H9 (cell line): ENCODE measurements at regions not wholly inside any gene's neighbourhood (a gene's known extent, or its start where the extent isn't known, plus 50 kb on each side); places are given as distances from the start of the nearest gene placed in this dataset.

Experiments
- DNase-seq: peaks from one replicate; pipeline ENCODE4 v3.0.0-alpha.2; 2017
- H2AFZ ChIP-seq: one replicate; pipeline ENCODE4 v1.6.1; 2013; ENCODE audit warnings: mild to moderate bottlenecking, low read length, control low read depth, moderate library complexity
- H2AK5ac ChIP-seq: 2 replicates; pipeline ENCODE4 v1.6.1; 2013; ENCODE audit warnings: low read length, control low read depth, mixed read lengths; ENCODE audit not compliant: insufficient read length
- H2BK120ac ChIP-seq: one replicate; pipeline ENCODE4 v1.6.1; 2013; ENCODE audit warnings: low read depth, mild to moderate bottlenecking, low read length, control low read depth, inconsistent platforms; ENCODE audit not compliant: poor library complexity, severe bottlenecking
- H2BK12ac ChIP-seq: 2 replicates; pipeline ENCODE4 v1.6.1; 2013; ENCODE audit warnings: low read length, control low read depth, mixed read lengths, low read depth; ENCODE audit not compliant: insufficient read length
- H2BK15ac ChIP-seq: 2 replicates; pipeline ENCODE4 v1.6.1; 2013; ENCODE audit warnings: low read depth, low read length, control low read depth
- H2BK20ac ChIP-seq: one replicate; pipeline ENCODE4 v1.6.1; 2013; ENCODE audit warnings: low read depth, mild to moderate bottlenecking, low read length, control low read depth, inconsistent platforms; ENCODE audit not compliant: poor library complexity, severe bottlenecking
- H2BK5ac ChIP-seq: 2 replicates; pipeline ENCODE4 v1.6.1; 2013; ENCODE audit warnings: low read length, control low read depth, mixed read lengths; ENCODE audit not compliant: insufficient read length
- H3K14ac ChIP-seq: 2 replicates; pipeline ENCODE4 v1.6.1; 2013; ENCODE audit warnings: low read length, control low read depth; ENCODE audit not compliant: insufficient read depth
- H3K18ac ChIP-seq: 2 replicates; pipeline ENCODE4 v1.6.1; 2013; ENCODE audit warnings: low read depth, mild to moderate bottlenecking, mixed read lengths, low read length, control low read depth; ENCODE audit not compliant: insufficient read length
- H3K23ac ChIP-seq: 2 replicates; pipeline ENCODE4 v1.6.1; 2013; ENCODE audit warnings: low read length, control low read depth, mixed read lengths, low read depth; ENCODE audit not compliant: insufficient read length
- H3K23me2 ChIP-seq: 2 replicates; pipeline ENCODE4 v1.6.1; 2013; ENCODE audit warnings: low read depth, mild to moderate bottlenecking, mixed read lengths, low read length, control low read depth; ENCODE audit not compliant: insufficient read length, poor library complexity, severe bottlenecking
- H3K27ac ChIP-seq: 2 replicates; pipeline ENCODE4 v1.5.1; 2013; ENCODE audit warnings: low read length, control low read depth, mixed read lengths, low read depth; ENCODE audit not compliant: insufficient read length
- H3K27me3 ChIP-seq: 2 replicates; pipeline ENCODE4 v1.6.1; 2013; ENCODE audit warnings: low read length, control low read depth, inconsistent platforms; ENCODE audit not compliant: insufficient read depth
- H3K4ac ChIP-seq: 2 replicates; pipeline ENCODE4 v1.6.1; 2013; ENCODE audit warnings: low read depth, mild to moderate bottlenecking, control low read depth, inconsistent platforms, low read length, moderate library complexity
- H3K4me1 ChIP-seq: 2 replicates; pipeline ENCODE4 v1.6.1; 2013; ENCODE audit warnings: low read length, control low read depth, inconsistent platforms; ENCODE audit not compliant: insufficient read depth
- H3K4me2 ChIP-seq: 2 replicates; pipeline ENCODE4 v1.6.1; 2013; ENCODE audit warnings: low read length, control low read depth, mixed read lengths; ENCODE audit not compliant: insufficient read length, insufficient read depth
- H3K56ac ChIP-seq: 2 replicates; pipeline ENCODE4 v1.6.1; 2013; ENCODE audit warnings: low read depth, mild to moderate bottlenecking, mixed read lengths, low read length, control low read depth; ENCODE audit not compliant: insufficient read length
- H3K79me1 ChIP-seq: 2 replicates; pipeline ENCODE4 v1.6.1; 2013; ENCODE audit warnings: low read depth, mild to moderate bottlenecking, moderate library complexity, low read length, control low read depth, inconsistent platforms; ENCODE audit not compliant: insufficient read depth, poor library complexity, severe bottlenecking
- H3K79me2 ChIP-seq: 2 replicates; pipeline ENCODE4 v1.6.1; 2013; ENCODE audit warnings: low read length, control low read depth, inconsistent platforms; ENCODE audit not compliant: insufficient read depth
- H3K9ac ChIP-seq: 2 replicates; pipeline ENCODE4 v1.6.1; 2013; ENCODE audit warnings: low read length, control low read depth, mixed read lengths; ENCODE audit not compliant: insufficient read length; ENCODE audit errors: extremely low read depth
- H3K9me3 ChIP-seq: one replicate; pipeline ENCODE4 v1.6.1; 2013; ENCODE audit warnings: low read depth, low read length, inconsistent platforms; ENCODE audit not compliant: control insufficient read depth
- H3T11ph ChIP-seq: one replicate; pipeline ENCODE4 v1.6.1; 2013; ENCODE audit warnings: mild to moderate bottlenecking, low read length, control low read depth, inconsistent platforms
- H4K20me1 ChIP-seq: one replicate; pipeline ENCODE4 v1.6.1; 2013; ENCODE audit not compliant: control insufficient read depth, insufficient read length, insufficient read depth
- H4K5ac ChIP-seq: 2 replicates; pipeline ENCODE4 v1.6.1; 2013; ENCODE audit warnings: low read depth, mild to moderate bottlenecking, mixed read lengths, low read length, control low read depth; ENCODE audit not compliant: insufficient read length
- H4K8ac ChIP-seq: replicated peaks from 2 replicates; pipeline ENCODE4 v1.6.1; 2013; ENCODE audit warnings: low read length, control low read depth, mixed read lengths, low read depth; ENCODE audit not compliant: insufficient read length
- H4K91ac ChIP-seq: 2 replicates; pipeline ENCODE4 v1.6.1; 2013; ENCODE audit warnings: low read depth, mild to moderate bottlenecking, moderate library complexity, mixed read lengths, low read length, control low read depth; ENCODE audit not compliant: insufficient read length
- H3K27ac Mint-ChIP-seq, 3 experiments: 2 replicates in 2 of 3; 3 replicates in 1 of 3; pipeline ENCODE4 v1.8.0; 2020 to 2021; ENCODE audit warnings: mixed read lengths in 3 of 3, mild to moderate bottlenecking in 1 of 3, moderate library complexity in 1 of 3
- H3K27me3 Mint-ChIP-seq: 2 replicates; pipeline ENCODE4 v1.8.0; 2021; ENCODE audit warnings: low read depth, mild to moderate bottlenecking, moderate library complexity, mixed read lengths
- H3K36me3 Mint-ChIP-seq, 3 experiments: 2 replicates in 2 of 3; 3 replicates in 1 of 3; pipeline ENCODE4 v1.8.0; 2020 to 2021; ENCODE audit warnings: low read depth in 3 of 3, mixed read lengths in 3 of 3; ENCODE audit not compliant: insufficient read depth in 1 of 3
- H3K4me1 Mint-ChIP-seq, 2 experiments: 2 replicates each; pipeline ENCODE4 v1.8.0; 2020; ENCODE audit warnings: mixed read lengths in 2 of 2
- H3K4me3 Mint-ChIP-seq, 2 experiments: 2 replicates in 1 of 2; 3 replicates in 1 of 2; pipeline ENCODE4 v1.8.0; 2020 to 2021; ENCODE audit warnings: mild to moderate bottlenecking in 2 of 2, mixed read lengths in 2 of 2, moderate library complexity in 1 of 2
- H3K9me3 Mint-ChIP-seq, 2 experiments: 2 replicates in 1 of 2; 3 replicates in 1 of 2; pipeline ENCODE4 v1.8.0; 2020; ENCODE audit warnings: mild to moderate bottlenecking in 2 of 2, mixed read lengths in 2 of 2, moderate library complexity in 1 of 2
- WGBS: extraction: QIAGEN DNeasy Blood & Tissue Kit; methylation state at CpG from one replicate; pipeline ENCODE4 v1.1.7; 2013; ENCODE audit warnings: missing lambda C conversion rate, low lambda C conversion rate, mixed read lengths; ENCODE audit not compliant: insufficient read length; ENCODE audit errors: extremely low coverage; 5-methylcytosine and 5-hydroxymethylcytosine counted together
- TF ChIP-seq, protein P1 (sequence below): fragments of 200-600 bp; sonication (generic); conservative IDR thresholded peaks from 3 replicates; pipeline ENCODE4 v1.8.0; 2021; ENCODE audit warnings: antibody characterized with exemption, mild to moderate bottlenecking

DNA sequence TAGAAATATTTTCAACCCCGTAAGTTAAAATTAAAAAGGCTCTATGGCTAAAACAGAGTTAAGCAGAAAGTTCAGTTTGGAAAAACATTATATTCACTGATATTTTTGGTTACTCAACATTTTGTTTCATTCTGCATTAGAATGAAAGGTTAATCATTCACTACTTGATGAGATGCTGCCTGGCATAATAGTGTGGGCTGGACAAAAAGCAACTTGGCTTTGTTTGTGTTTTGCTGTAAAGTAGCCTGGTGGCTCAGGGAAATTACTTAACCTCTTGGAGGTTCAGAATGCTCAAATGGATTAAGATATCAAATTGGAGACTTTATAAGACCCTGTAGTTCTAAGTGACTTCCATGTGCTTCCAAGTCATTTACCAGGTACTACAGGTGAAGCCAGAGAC, 367.4 kb upstream of the TRPC7 start:
- TF ChIP-seq, protein P1, sequence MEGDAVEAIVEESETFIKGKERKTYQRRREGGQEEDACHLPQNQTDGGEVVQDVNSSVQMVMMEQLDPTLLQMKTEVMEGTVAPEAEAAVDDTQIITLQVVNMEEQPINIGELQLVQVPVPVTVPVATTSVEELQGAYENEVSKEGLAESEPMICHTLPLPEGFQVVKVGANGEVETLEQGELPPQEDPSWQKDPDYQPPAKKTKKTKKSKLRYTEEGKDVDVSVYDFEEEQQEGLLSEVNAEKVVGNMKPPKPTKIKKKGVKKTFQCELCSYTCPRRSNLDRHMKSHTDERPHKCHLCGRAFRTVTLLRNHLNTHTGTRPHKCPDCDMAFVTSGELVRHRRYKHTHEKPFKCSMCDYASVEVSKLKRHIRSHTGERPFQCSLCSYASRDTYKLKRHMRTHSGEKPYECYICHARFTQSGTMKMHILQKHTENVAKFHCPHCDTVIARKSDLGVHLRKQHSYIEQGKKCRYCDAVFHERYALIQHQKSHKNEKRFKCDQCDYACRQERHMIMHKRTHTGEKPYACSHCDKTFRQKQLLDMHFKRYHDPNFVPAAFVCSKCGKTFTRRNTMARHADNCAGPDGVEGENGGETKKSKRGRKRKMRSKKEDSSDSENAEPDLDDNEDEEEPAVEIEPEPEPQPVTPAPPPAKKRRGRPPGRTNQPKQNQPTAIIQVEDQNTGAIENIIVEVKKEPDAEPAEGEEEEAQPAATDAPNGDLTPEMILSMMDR, result no peak
- Histone ChIP-seq H3K27ac (no peak overlapping the region), H3K27me3 (no peaks in the 10 kb centered on the region), H3K23ac (no peak overlapping the region), H3T11ph (no peak overlapping the region), H3K14ac (no peak overlapping the region), H2BK120ac (no peak overlapping the region), H2BK20ac (no peak overlapping the region), H4K5ac (no peak overlapping the region), H2BK5ac (no peak overlapping the region), H3K4me2 (no peak overlapping the region), H3K79me2 (no peaks in the 10 kb centered on the region), H3K9me3 (no peaks in the 10 kb centered on the region), H2BK12ac (no peak overlapping the region), H3K23me2 (no peaks in the 10 kb centered on the region), H3K9ac (no peak overlapping the region), H2BK15ac (no peak overlapping the region), H3K4ac (no peak overlapping the region), H4K91ac (no peak overlapping the region), H4K8ac (no peak overlapping the region), H2AK5ac (no peak overlapping the region), H4K20me1 (no peaks in the 10 kb centered on the region), H3K56ac (no peak overlapping the region), H3K4me1 (no peaks in the 10 kb centered on the region), H3K79me1 (no peaks in the 10 kb centered on the region), H2AFZ (no peak overlapping the region), H3K18ac (no peak overlapping the region)
- Mint-ChIP-seq H3K27me3 (no peaks in the 10 kb centered on the region), H3K27ac (no peak overlapping the region), H3K9me3 (peaks cover 2 to 12% of the 10 kb centered on the region in 2 experiments; a peak in 4 of 5 replicates), H3K4me1 (peaks cover 7% of the 10 kb centered on the region in 2 experiments), H3K36me3 (peaks cover 0 to 2% (median 0%) of the 10 kb centered on the region in 3 experiments; a peak in 3 of 7 replicates), H3K4me3 (no peak overlapping the region)
- no peak for DNase-seq
- WGBS, result no CpG with 5 or more reads among the region's 1 CpG
